ENCODE measurements at regions not wholly inside any gene's neighbourhood (a gene's known extent, or its start where the extent isn't known, plus 50 kb on each side); places are given as distances from the start of the nearest gene placed in this dataset.

DNA sequence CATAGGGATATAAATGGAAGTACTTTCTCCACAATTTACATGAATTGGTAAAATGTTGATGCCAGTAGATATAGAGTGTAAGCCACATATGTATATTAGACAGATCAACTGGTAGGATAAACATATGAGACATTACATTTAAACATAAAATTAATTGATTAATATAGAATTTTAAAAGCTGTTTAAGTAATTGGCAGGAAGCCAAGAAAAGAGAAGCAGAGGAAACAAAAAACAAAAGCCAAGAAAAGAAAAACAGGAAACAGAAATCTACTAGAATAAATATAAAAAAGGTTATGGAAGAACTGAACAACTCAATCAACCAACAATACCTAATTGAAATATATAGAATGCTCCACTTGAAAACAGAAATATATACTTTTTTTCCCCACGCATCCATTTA lies 920.1 kb upstream of the TMEFF2 start:
- TF ChIP-seq KDM1A (IDR thresholded peaks at IDR 0.05; ENCODE audit: borderline replicate concordance) (no peak), RAD51 (IDR thresholded peaks at IDR 0.05) (no peak), KAT2A (conservative IDR thresholded peaks at IDR 0.05; ENCODE audit: control insufficient read depth, low read depth, low read length) (no peak), NFIC (IDR thresholded peaks at IDR 0.05; ENCODE audit: low read depth, low read length) (no peak), TAF1 (IDR thresholded peaks at IDR 0.05; ENCODE audit: borderline replicate concordance, low read depth, low read length) (no peak)
- TF ChIP-seq, protein P1, sequence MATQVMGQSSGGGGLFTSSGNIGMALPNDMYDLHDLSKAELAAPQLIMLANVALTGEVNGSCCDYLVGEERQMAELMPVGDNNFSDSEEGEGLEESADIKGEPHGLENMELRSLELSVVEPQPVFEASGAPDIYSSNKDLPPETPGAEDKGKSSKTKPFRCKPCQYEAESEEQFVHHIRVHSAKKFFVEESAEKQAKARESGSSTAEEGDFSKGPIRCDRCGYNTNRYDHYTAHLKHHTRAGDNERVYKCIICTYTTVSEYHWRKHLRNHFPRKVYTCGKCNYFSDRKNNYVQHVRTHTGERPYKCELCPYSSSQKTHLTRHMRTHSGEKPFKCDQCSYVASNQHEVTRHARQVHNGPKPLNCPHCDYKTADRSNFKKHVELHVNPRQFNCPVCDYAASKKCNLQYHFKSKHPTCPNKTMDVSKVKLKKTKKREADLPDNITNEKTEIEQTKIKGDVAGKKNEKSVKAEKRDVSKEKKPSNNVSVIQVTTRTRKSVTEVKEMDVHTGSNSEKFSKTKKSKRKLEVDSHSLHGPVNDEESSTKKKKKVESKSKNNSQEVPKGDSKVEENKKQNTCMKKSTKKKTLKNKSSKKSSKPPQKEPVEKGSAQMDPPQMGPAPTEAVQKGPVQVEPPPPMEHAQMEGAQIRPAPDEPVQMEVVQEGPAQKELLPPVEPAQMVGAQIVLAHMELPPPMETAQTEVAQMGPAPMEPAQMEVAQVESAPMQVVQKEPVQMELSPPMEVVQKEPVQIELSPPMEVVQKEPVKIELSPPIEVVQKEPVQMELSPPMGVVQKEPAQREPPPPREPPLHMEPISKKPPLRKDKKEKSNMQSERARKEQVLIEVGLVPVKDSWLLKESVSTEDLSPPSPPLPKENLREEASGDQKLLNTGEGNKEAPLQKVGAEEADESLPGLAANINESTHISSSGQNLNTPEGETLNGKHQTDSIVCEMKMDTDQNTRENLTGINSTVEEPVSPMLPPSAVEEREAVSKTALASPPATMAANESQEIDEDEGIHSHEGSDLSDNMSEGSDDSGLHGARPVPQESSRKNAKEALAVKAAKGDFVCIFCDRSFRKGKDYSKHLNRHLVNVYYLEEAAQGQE (IDR thresholded peaks at IDR 0.05; ENCODE audit: low read depth, low read length), result no peak
- TF ChIP-seq, protein P2, sequence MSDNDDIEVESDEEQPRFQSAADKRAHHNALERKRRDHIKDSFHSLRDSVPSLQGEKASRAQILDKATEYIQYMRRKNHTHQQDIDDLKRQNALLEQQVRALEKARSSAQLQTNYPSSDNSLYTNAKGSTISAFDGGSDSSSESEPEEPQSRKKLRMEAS (IDR thresholded peaks at IDR 0.05; ENCODE audit: low read depth, low read length), result no peak
- TF ChIP-seq, protein P3, sequence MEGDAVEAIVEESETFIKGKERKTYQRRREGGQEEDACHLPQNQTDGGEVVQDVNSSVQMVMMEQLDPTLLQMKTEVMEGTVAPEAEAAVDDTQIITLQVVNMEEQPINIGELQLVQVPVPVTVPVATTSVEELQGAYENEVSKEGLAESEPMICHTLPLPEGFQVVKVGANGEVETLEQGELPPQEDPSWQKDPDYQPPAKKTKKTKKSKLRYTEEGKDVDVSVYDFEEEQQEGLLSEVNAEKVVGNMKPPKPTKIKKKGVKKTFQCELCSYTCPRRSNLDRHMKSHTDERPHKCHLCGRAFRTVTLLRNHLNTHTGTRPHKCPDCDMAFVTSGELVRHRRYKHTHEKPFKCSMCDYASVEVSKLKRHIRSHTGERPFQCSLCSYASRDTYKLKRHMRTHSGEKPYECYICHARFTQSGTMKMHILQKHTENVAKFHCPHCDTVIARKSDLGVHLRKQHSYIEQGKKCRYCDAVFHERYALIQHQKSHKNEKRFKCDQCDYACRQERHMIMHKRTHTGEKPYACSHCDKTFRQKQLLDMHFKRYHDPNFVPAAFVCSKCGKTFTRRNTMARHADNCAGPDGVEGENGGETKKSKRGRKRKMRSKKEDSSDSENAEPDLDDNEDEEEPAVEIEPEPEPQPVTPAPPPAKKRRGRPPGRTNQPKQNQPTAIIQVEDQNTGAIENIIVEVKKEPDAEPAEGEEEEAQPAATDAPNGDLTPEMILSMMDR (IDR thresholded peaks at IDR 0.05 in 2 of 3, conservative IDR thresholded peaks at IDR 0.05 in 1 of 3; ENCODE audit: control insufficient read depth in 2 of 3, extremely low read depth in 1 of 3, insufficient read depth in 1 of 3, low read depth in 3 of 3, low read length in 3 of 3), result no peak

All from GM12878 (cell line).